BE2C (cell line): ENCODE measurements at regions not wholly inside any gene's neighbourhood (a gene's known extent, or its start where the extent isn't known, plus 50 kb on each side); places are given as distances from the start of the nearest gene placed in this dataset.

Source experiments
- DNase-seq: peaks from one replicate; pipeline ENCODE4 v3.0.0-alpha.2; 2020
- H3K27me3 ChIP-seq: fragments of 250-450 bp; sonication (Bioruptor Pico); 2 replicates; pipeline ENCODE4 v1.5.1; 2020; ENCODE audit warnings: mild to moderate bottlenecking
- H3K36me3 ChIP-seq: fragments of 250-450 bp; sonication (Bioruptor Pico); 2 replicates; pipeline ENCODE4 v1.5.1; 2020; ENCODE audit warnings: mild to moderate bottlenecking
- H3K4me1 ChIP-seq: fragments of 250-450 bp; sonication (Bioruptor Pico); 2 replicates; pipeline ENCODE4 v1.5.1; 2020
- H3K4me3 ChIP-seq: 2 replicates; pipeline ENCODE4 v1.5.1; 2011; ENCODE audit warnings: low read depth, low read length
- H3K9me3 ChIP-seq: fragments of 250-450 bp; sonication (Bioruptor Pico); 2 replicates; pipeline ENCODE4 v1.5.1; 2020
- CTCF ChIP-seq: IDR thresholded peaks from 2 replicates; pipeline ENCODE4 v1.5.1; 2012; ENCODE audit warnings: mild to moderate bottlenecking, low read depth, low read length

- Histone ChIP-seq H3K36me3 (no peaks in the 10 kb centered on the region), H3K9me3 (no peaks in the 10 kb centered on the region), H3K27me3 (no peaks in the 10 kb centered on the region), H3K4me1 (peaks cover 30% of the 10 kb centered on the region), H3K4me3 (no peak overlapping the region)
- TF ChIP-seq CTCF: no peak
- DNase-seq: no peak
These were observed 70.0 kb upstream of the TAF1B start for GRCh38 chr2:9772999-9773902.

GRCh38 chr2:9773903-9774239 lies 69.4 kb upstream of the TAF1B start:
- no peaks in the 10 kb centered on the region for H3K36me3 ChIP-seq
- no peak for DNase-seq
- peaks cover 30% of the 10 kb centered on the region for H3K4me1 ChIP-seq
- H3K4me3 ChIP-seq: no peak overlapping the region
- H3K27me3 ChIP-seq: no peaks in the 10 kb centered on the region
- TF ChIP-seq CTCF: no peak
- no peaks in the 10 kb centered on the region for H3K9me3 ChIP-seq

- no peak overlapping the region for H3K4me3 ChIP-seq
- no peak for TF ChIP-seq CTCF
- no peaks in the 10 kb centered on the region for H3K36me3 ChIP-seq
- no peaks in the 10 kb centered on the region for H3K9me3 ChIP-seq
- no peak for DNase-seq
- H3K4me1 ChIP-seq: peaks cover 26% of the 10 kb centered on the region
- H3K27me3 ChIP-seq: no peaks in the 10 kb centered on the region
These were observed 69.0 kb upstream of the TAF1B start for GRCh38 chr2:9774266-9774665.

GRCh38 chr2:9775351-9775750 lies 67.9 kb upstream of the TAF1B start:
- Histone ChIP-seq H3K9me3 (no peaks in the 10 kb centered on the region), H3K4me1 (peaks cover 16% of the 10 kb centered on the region), H3K27me3 (no peaks in the 10 kb centered on the region), H3K36me3 (no peaks in the 10 kb centered on the region), H3K4me3 (no peak overlapping the region)
- DNase-seq: no peak
- TF ChIP-seq CTCF: no peak

- DNase-seq: peak; percentile 74
- peaks cover 11% of the 10 kb centered on the region for H3K4me1 ChIP-seq
- no peaks in the 10 kb centered on the region for H3K27me3 ChIP-seq
- H3K4me3 ChIP-seq: no peak overlapping the region
- no peak for TF ChIP-seq CTCF
- no peaks in the 10 kb centered on the region for H3K36me3 ChIP-seq
- H3K9me3 ChIP-seq: no peaks in the 10 kb centered on the region
These were observed 67.1 kb upstream of the TAF1B start for GRCh38 chr2:9775999-9776712.

- no peak for TF ChIP-seq CTCF
- Histone ChIP-seq H3K27me3 (no peaks in the 10 kb centered on the region), H3K4me3 (no peak overlapping the region), H3K36me3 (no peaks in the 10 kb centered on the region), H3K9me3 (no peaks in the 10 kb centered on the region), H3K4me1 (peaks cover 11% of the 10 kb centered on the region)
- DNase-seq: no peak
These were observed 66.2 kb upstream of the TAF1B start for GRCh38 chr2:9777081-9777480.
